ENCODE measurements at regions not wholly inside any gene's neighbourhood (a gene's known extent, or its start where the extent isn't known, plus 50 kb on each side); places are given as distances from the start of the nearest gene placed in this dataset.

GRCh38 chr10:57300718-57301117, 939.7 kb upstream of the ZWINT start:
- DNase-seq: no peak

GRCh38 chr10:57294698-57295097, 933.6 kb upstream of the ZWINT start:
- DNase-seq: no peak

- no peak for DNase-seq
These were observed 927.7 kb upstream of the ZWINT start for GRCh38 chr10:57288754-57289153.

- DNase-seq: no peak
These were observed 901.8 kb upstream of the ZWINT start for GRCh38 chr10:57262892-57263291.

GRCh38 chr10:57260175-57260574, 899.1 kb upstream of the ZWINT start:
- DNase-seq: no peak

GRCh38 chr10:57249615-57250281, 888.7 kb upstream of the ZWINT start:
- no peak for DNase-seq

- DNase-seq: no peak
These were observed 886.2 kb upstream of the ZWINT start for GRCh38 chr10:57247271-57247670.

GRCh38 chr10:57225920-57226319, 864.9 kb upstream of the ZWINT start:
- DNase-seq: no peak

- no peak for DNase-seq
These were observed 863.8 kb upstream of the ZWINT start for GRCh38 chr10:57224811-57225210.

- no peak for DNase-seq
These were observed 861.5 kb upstream of the ZWINT start for GRCh38 chr10:57222603-57223002.

- DNase-seq: no peak
These were observed 861.1 kb upstream of the ZWINT start for GRCh38 chr10:57222129-57222528.

GRCh38 chr10:57221674-57222073, 860.6 kb upstream of the ZWINT start:
- DNase-seq: no peak

GRCh38 chr10:57218382-57218781, 857.3 kb upstream of the ZWINT start:
- DNase-seq: no peak

GRCh38 chr10:57202356-57202755, 841.3 kb upstream of the ZWINT start:
- no peak for DNase-seq

- no peak for DNase-seq
These were observed 827.8 kb upstream of the ZWINT start for GRCh38 chr10:57188846-57189245.

GRCh38 chr10:57186201-57186600, 825.1 kb upstream of the ZWINT start:
- no peak for DNase-seq

GRCh38 chr10:57169597-57169996, 808.5 kb upstream of the ZWINT start:
- DNase-seq: no peak

GRCh38 chr10:57168611-57169240, 807.7 kb upstream of the ZWINT start:
- DNase-seq: no peak

GRCh38 chr10:57165671-57166070, 804.6 kb upstream of the ZWINT start:
- DNase-seq: no peak

- DNase-seq: no peak
These were observed 801.2 kb upstream of the ZWINT start for GRCh38 chr10:57162231-57162630.

- no peak for DNase-seq
These were observed 800.1 kb upstream of the ZWINT start for GRCh38 chr10:57161157-57161556.

- DNase-seq: no peak
These were observed 784.5 kb upstream of the ZWINT start for GRCh38 chr10:57145548-57145947.

- no peak for DNase-seq
These were observed 782.0 kb upstream of the ZWINT start for GRCh38 chr10:57142925-57143576.

GRCh38 chr10:57141708-57142107, 780.6 kb upstream of the ZWINT start:
- DNase-seq: no peak
